M059J (cell line): ENCODE measurements at regions not wholly inside any gene's neighbourhood (a gene's known extent, or its start where the extent isn't known, plus 50 kb on each side); places are given as distances from the start of the nearest gene placed in this dataset.
A peak's percentile ranks its signal among the peaks of the same experiment; 100 is the strongest.

Source experiments
- DNase-seq: peaks from one replicate; pipeline ENCODE4 v3.0.0-alpha.2; 2012; ENCODE audit warnings: low read depth

- no peak for DNase-seq
Observed at GRCh38 chr1:208640295-208640694, 396.1 kb upstream of the PLXNA2 start.

- DNase-seq = no peak
Observed at GRCh38 chr1:208641579-208642280, 397.5 kb upstream of the PLXNA2 start.

- DNase-seq = no peak
Observed at GRCh38 chr1:208643005-208643597, 398.9 kb upstream of the PLXNA2 start.

GRCh38 chr1:208644401-208645160 lies 400.4 kb upstream of the PLXNA2 start:
- no peak for DNase-seq

- DNase-seq = no peak
Observed at GRCh38 chr1:208646431-208646830, 402.2 kb upstream of the PLXNA2 start.

GRCh38 chr1:208648146-208648545 lies 404.0 kb upstream of the PLXNA2 start:
- DNase-seq = no peak

GRCh38 chr1:208652296-208653160 lies 408.3 kb upstream of the PLXNA2 start:
- DNase-seq = peak; percentile 76

GRCh38 chr1:208653426-208653825 lies 409.2 kb upstream of the PLXNA2 start:
- peak; percentile 7 for DNase-seq

- DNase-seq = peak; percentile 29
Observed at GRCh38 chr1:208654241-208654640, 410.1 kb upstream of the PLXNA2 start.

- DNase-seq = no peak
Observed at GRCh38 chr1:208665936-208666335, 421.8 kb upstream of the PLXNA2 start.

GRCh38 chr1:208668991-208669390 lies 424.8 kb upstream of the PLXNA2 start:
- peak; percentile 27 for DNase-seq

- no peak for DNase-seq
Observed at GRCh38 chr1:208670778-208671177, 426.6 kb upstream of the PLXNA2 start.

GRCh38 chr1:208681878-208682663 lies 437.9 kb upstream of the PLXNA2 start:
- no peak for DNase-seq

- no peak for DNase-seq
Observed at GRCh38 chr1:208682664-208683013, 438.5 kb upstream of the PLXNA2 start.

- no peak for DNase-seq
Observed at GRCh38 chr1:208683141-208683540, 439.0 kb upstream of the PLXNA2 start.

- no peak for DNase-seq
Observed at GRCh38 chr1:208684192-208684591, 440.0 kb upstream of the PLXNA2 start.

GRCh38 chr1:208686592-208686991 lies 442.4 kb upstream of the PLXNA2 start:
- DNase-seq = no peak

GRCh38 chr1:208688656-208689315 lies 444.6 kb upstream of the PLXNA2 start:
- no peak for DNase-seq

GRCh38 chr1:208691012-208691411 lies 446.8 kb upstream of the PLXNA2 start:
- no peak for DNase-seq

GRCh38 chr1:208709981-208710380 lies 465.8 kb upstream of the PLXNA2 start:
- DNase-seq = peak; percentile 3

- no peak for DNase-seq
Observed at GRCh38 chr1:208714323-208714722, 470.1 kb upstream of the PLXNA2 start.
